ENCODE measurements at regions not wholly inside any gene's neighbourhood (a gene's known extent, or its start where the extent isn't known, plus 50 kb on each side); places are given as distances from the start of the nearest gene placed in this dataset.

GRCh38 chr2:191614759-191615158 lies 63.2 kb upstream of the NABP1 start:
- H4K8ac ChIP-seq (ENCODE audit: low read depth, low read length): no peak overlapping the region
- no peak overlapping the region for H3K4me2 ChIP-seq (ENCODE audit: insufficient read depth, low read length, poor library complexity, severe bottlenecking)
- no peak overlapping the region for H3K14ac ChIP-seq (ENCODE audit: low read length)
- no peaks in the 10 kb centered on the region for H3K27me3 ChIP-seq (ENCODE audit: control insufficient read depth in 3 of 3, insufficient read depth in 3 of 3, low read depth in 1 of 3, low read length in 3 of 3)
- H3K4me1 ChIP-seq (ENCODE audit: control insufficient read depth in 2 of 2, insufficient read depth in 1 of 2, low read depth in 1 of 2, low read length in 2 of 2): peaks cover 0 to 2% of the 10 kb centered on the region in 2 donors
- no peak overlapping the region for H2BK5ac ChIP-seq (ENCODE audit: low read length)
- no peak overlapping the region for H4K91ac ChIP-seq (ENCODE audit: low read depth, low read length, poor library complexity)
- no peak for DNase-seq (ENCODE audit: low spot score)
- H3K36me3 ChIP-seq (replicated peaks in 1 of 2; ENCODE audit: control insufficient read depth in 2 of 2, insufficient read depth in 2 of 2, low read length in 2 of 2): no peaks in the 10 kb centered on the region
- H3K4me3 ChIP-seq (ENCODE audit: low read length in 2 of 2): no peak overlapping the region
- no peak overlapping the region for H3K9ac ChIP-seq (ENCODE audit: low read depth, low read length, poor library complexity)
- no peak overlapping the region for H2AK5ac ChIP-seq (ENCODE audit: low read depth, low read length)
- H3K9me3 ChIP-seq (replicated peaks in 1 of 2; ENCODE audit: control insufficient read depth in 2 of 2, insufficient read depth in 1 of 2, low read depth in 1 of 2, low read length in 2 of 2): peaks cover 0 to 4% of the 10 kb centered on the region in 2 donors
- no peak overlapping the region for H2BK15ac ChIP-seq (ENCODE audit: low read length)
- H3K23ac ChIP-seq (ENCODE audit: low read depth, low read length, poor library complexity): no peak overlapping the region
- H2BK12ac ChIP-seq (ENCODE audit: low read length): no peak overlapping the region
- H3K4ac ChIP-seq (ENCODE audit: low read length): no peak overlapping the region
- WGBS, 2 donors (ENCODE audit: extremely low coverage in 2 of 2, insufficient read length in 2 of 2, insufficient replicate concordance in 1 of 2): no CpG with 5 or more reads among the region's 3 CpGs
- no peaks in the 10 kb centered on the region for H3K79me1 ChIP-seq (ENCODE audit: low read depth, low read length)
- no peak overlapping the region for H2AFZ ChIP-seq (ENCODE audit: low read length)
- no peak overlapping the region for H2BK120ac ChIP-seq (ENCODE audit: low read depth, low read length)
- H3K27ac ChIP-seq (replicated peaks; ENCODE audit: low read length): no peak overlapping the region
- no peak overlapping the region for H3K18ac ChIP-seq (ENCODE audit: low read length)

- no peak overlapping the region for H2AFZ ChIP-seq (ENCODE audit: low read length)
- no peak overlapping the region for H3K4ac ChIP-seq (ENCODE audit: low read length)
- no peak overlapping the region for H3K23ac ChIP-seq (ENCODE audit: low read depth, low read length, poor library complexity)
- no peak overlapping the region for H4K91ac ChIP-seq (ENCODE audit: low read depth, low read length, poor library complexity)
- no peak overlapping the region for H3K4me3 ChIP-seq (ENCODE audit: low read length in 2 of 2)
- no peak overlapping the region for H3K27ac ChIP-seq (replicated peaks; ENCODE audit: low read length)
- no peak overlapping the region for H4K8ac ChIP-seq (ENCODE audit: low read depth, low read length)
- H2BK120ac ChIP-seq (ENCODE audit: low read depth, low read length): no peak overlapping the region
- peaks cover 0 to 2% of the 10 kb centered on the region in 2 donors for H3K4me1 ChIP-seq (ENCODE audit: control insufficient read depth in 2 of 2, insufficient read depth in 1 of 2, low read depth in 1 of 2, low read length in 2 of 2)
- no peak overlapping the region for H3K18ac ChIP-seq (ENCODE audit: low read length)
- H2BK5ac ChIP-seq (ENCODE audit: low read length): no peak overlapping the region
- no peaks in the 10 kb centered on the region for H3K27me3 ChIP-seq (ENCODE audit: control insufficient read depth in 3 of 3, insufficient read depth in 3 of 3, low read depth in 1 of 3, low read length in 3 of 3)
- H3K14ac ChIP-seq (ENCODE audit: low read length): no peak overlapping the region
- WGBS, 2 donors (ENCODE audit: extremely low coverage in 2 of 2, insufficient read length in 2 of 2, insufficient replicate concordance in 1 of 2): no CpG with 5 or more reads among the region's 3 CpGs
- no peak overlapping the region for H3K9ac ChIP-seq (ENCODE audit: low read depth, low read length, poor library complexity)
- no peak overlapping the region for H3K4me2 ChIP-seq (ENCODE audit: insufficient read depth, low read length, poor library complexity, severe bottlenecking)
- DNase-seq (ENCODE audit: low spot score): no peak
- H2BK12ac ChIP-seq (ENCODE audit: low read length): no peak overlapping the region
- no peak overlapping the region for H2AK5ac ChIP-seq (ENCODE audit: low read depth, low read length)
- no peaks in the 10 kb centered on the region for H3K79me1 ChIP-seq (ENCODE audit: low read depth, low read length)
- peaks cover 0 to 4% of the 10 kb centered on the region in 2 donors for H3K9me3 ChIP-seq (replicated peaks in 1 of 2; ENCODE audit: control insufficient read depth in 2 of 2, insufficient read depth in 1 of 2, low read depth in 1 of 2, low read length in 2 of 2)
- no peaks in the 10 kb centered on the region for H3K36me3 ChIP-seq (replicated peaks in 1 of 2; ENCODE audit: control insufficient read depth in 2 of 2, insufficient read depth in 2 of 2, low read length in 2 of 2)
- no peak overlapping the region for H2BK15ac ChIP-seq (ENCODE audit: low read length)
Observed at GRCh38 chr2:191615596-191615995, 62.3 kb upstream of the NABP1 start.

- no CpG with 5 or more reads among the region's 4 CpGs for WGBS, 2 donors (ENCODE audit: extremely low coverage in 2 of 2, insufficient read length in 2 of 2, insufficient replicate concordance in 1 of 2)
Observed at GRCh38 chr2:191617575-191617974, 60.4 kb upstream of the NABP1 start.

GRCh38 chr2:191618046-191618780 lies 59.7 kb upstream of the NABP1 start:
- no peak for DNase-seq (ENCODE audit: low spot score)
- Histone ChIP-seq H3K27me3 (ENCODE audit: control insufficient read depth in 3 of 3, insufficient read depth in 3 of 3, low read depth in 1 of 3, low read length in 3 of 3) (no peaks in the 10 kb centered on the region), H3K4me1 (ENCODE audit: control insufficient read depth in 2 of 2, insufficient read depth in 1 of 2, low read depth in 1 of 2, low read length in 2 of 2) (no peaks in the 10 kb centered on the region), H3K23ac (ENCODE audit: low read depth, low read length, poor library complexity) (no peak overlapping the region), H2AFZ (ENCODE audit: low read length) (no peak overlapping the region), H3K18ac (ENCODE audit: low read length) (no peak overlapping the region), H4K91ac (ENCODE audit: low read depth, low read length, poor library complexity) (no peak overlapping the region), H2BK5ac (ENCODE audit: low read length) (no peak overlapping the region), H2BK15ac (ENCODE audit: low read length) (no peak overlapping the region), H3K4me3 (ENCODE audit: low read length in 2 of 2) (no peak overlapping the region), H3K14ac (ENCODE audit: low read length) (no peak overlapping the region), H3K36me3 (replicated peaks in 1 of 2; ENCODE audit: control insufficient read depth in 2 of 2, insufficient read depth in 2 of 2, low read length in 2 of 2) (no peaks in the 10 kb centered on the region), H2BK120ac (ENCODE audit: low read depth, low read length) (no peak overlapping the region), H3K27ac (replicated peaks; ENCODE audit: low read length) (no peak overlapping the region), H4K8ac (ENCODE audit: low read depth, low read length) (no peak overlapping the region), H3K79me1 (ENCODE audit: low read depth, low read length) (no peaks in the 10 kb centered on the region), H2BK12ac (ENCODE audit: low read length) (no peak overlapping the region), H3K9me3 (replicated peaks in 1 of 2; ENCODE audit: control insufficient read depth in 2 of 2, insufficient read depth in 1 of 2, low read depth in 1 of 2, low read length in 2 of 2) (peaks cover 0 to 2% of the 10 kb centered on the region in 2 donors), H3K4me2 (ENCODE audit: insufficient read depth, low read length, poor library complexity, severe bottlenecking) (no peak overlapping the region), H2AK5ac (ENCODE audit: low read depth, low read length) (no peak overlapping the region), H3K4ac (ENCODE audit: low read length) (no peak overlapping the region), H3K9ac (ENCODE audit: low read depth, low read length, poor library complexity) (no peak overlapping the region)
- no CpG with 5 or more reads among the region's 3 CpGs for WGBS, 2 donors (ENCODE audit: extremely low coverage in 2 of 2, insufficient read length in 2 of 2, insufficient replicate concordance in 1 of 2)

More at GRCh38 chr2:191617575-191617974, 60.4 kb upstream of the NABP1 start:
- Histone ChIP-seq H3K4me1 (ENCODE audit: control insufficient read depth in 2 of 2, insufficient read depth in 1 of 2, low read depth in 1 of 2, low read length in 2 of 2) (no peaks in the 10 kb centered on the region), H3K18ac (ENCODE audit: low read length) (no peak overlapping the region), H3K36me3 (replicated peaks in 1 of 2; ENCODE audit: control insufficient read depth in 2 of 2, insufficient read depth in 2 of 2, low read length in 2 of 2) (no peaks in the 10 kb centered on the region), H4K8ac (ENCODE audit: low read depth, low read length) (no peak overlapping the region), H3K4ac (ENCODE audit: low read length) (no peak overlapping the region), H2BK15ac (ENCODE audit: low read length) (no peak overlapping the region), H2BK5ac (ENCODE audit: low read length) (no peak overlapping the region), H3K9ac (ENCODE audit: low read depth, low read length, poor library complexity) (no peak overlapping the region), H3K23ac (ENCODE audit: low read depth, low read length, poor library complexity) (no peak overlapping the region), H3K79me1 (ENCODE audit: low read depth, low read length) (no peaks in the 10 kb centered on the region), H2BK120ac (ENCODE audit: low read depth, low read length) (no peak overlapping the region), H3K27ac (replicated peaks; ENCODE audit: low read length) (no peak overlapping the region), H3K4me2 (ENCODE audit: insufficient read depth, low read length, poor library complexity, severe bottlenecking) (no peak overlapping the region), H2BK12ac (ENCODE audit: low read length) (no peak overlapping the region), H3K27me3 (ENCODE audit: control insufficient read depth in 3 of 3, insufficient read depth in 3 of 3, low read depth in 1 of 3, low read length in 3 of 3) (no peaks in the 10 kb centered on the region), H3K4me3 (ENCODE audit: low read length in 2 of 2) (no peak overlapping the region), H3K14ac (ENCODE audit: low read length) (no peak overlapping the region), H2AK5ac (ENCODE audit: low read depth, low read length) (no peak overlapping the region), H3K9me3 (replicated peaks in 1 of 2; ENCODE audit: control insufficient read depth in 2 of 2, insufficient read depth in 1 of 2, low read depth in 1 of 2, low read length in 2 of 2) (peaks cover 0 to 2% of the 10 kb centered on the region in 2 donors), H2AFZ (ENCODE audit: low read length) (no peak overlapping the region), H4K91ac (ENCODE audit: low read depth, low read length, poor library complexity) (no peak overlapping the region)
- no peak for DNase-seq (ENCODE audit: low spot score)
